ENCODE measurements at regions not wholly inside any gene's neighbourhood (a gene's known extent, or its start where the extent isn't known, plus 50 kb on each side); places are given as distances from the start of the nearest gene placed in this dataset.

GRCh38 chr10:107741971-107742370 lies 577.5 kb upstream of the SORCS1 start:
- POLR2A ChIA-PET: no interaction called here
- CTCF ChIA-PET: interaction anchor here (1.9 kb wide), 1 partner anchor 19 kb away, joined by 7 read pairs; no protein-coding TSS in a partner anchor

GRCh38 chr10:107740962-107741690 lies 576.6 kb upstream of the SORCS1 start:
- CTCF ChIA-PET: interaction anchor here (1.9 kb wide), 1 partner anchor 20 kb away, joined by 7 read pairs; no protein-coding TSS in a partner anchor
- POLR2A ChIA-PET: no interaction called here
- no peak for DNase-seq (ENCODE audit: extremely low spot score)
- no peak for TF ChIP-seq CTCF (IDR thresholded peaks at IDR 0.05; ENCODE audit: control extremely low read depth, extremely low read depth, low read depth, missing control alignments)

More at GRCh38 chr10:107741971-107742370, 577.5 kb upstream of the SORCS1 start:
- no peak for TF ChIP-seq CTCF (IDR thresholded peaks at IDR 0.05; ENCODE audit: control extremely low read depth, extremely low read depth, low read depth, missing control alignments)
- no peak for DNase-seq (ENCODE audit: extremely low spot score)

- DNase-seq (ENCODE audit: extremely low spot score): no peak
- POLR2A ChIA-PET: no interaction called here
- CTCF ChIA-PET: no interaction called here
- no peak for TF ChIP-seq CTCF (IDR thresholded peaks at IDR 0.05; ENCODE audit: control extremely low read depth, extremely low read depth, low read depth, missing control alignments)
Measured at GRCh38 chr10:107739951-107740350, 575.4 kb upstream of the SORCS1 start.

DNA sequence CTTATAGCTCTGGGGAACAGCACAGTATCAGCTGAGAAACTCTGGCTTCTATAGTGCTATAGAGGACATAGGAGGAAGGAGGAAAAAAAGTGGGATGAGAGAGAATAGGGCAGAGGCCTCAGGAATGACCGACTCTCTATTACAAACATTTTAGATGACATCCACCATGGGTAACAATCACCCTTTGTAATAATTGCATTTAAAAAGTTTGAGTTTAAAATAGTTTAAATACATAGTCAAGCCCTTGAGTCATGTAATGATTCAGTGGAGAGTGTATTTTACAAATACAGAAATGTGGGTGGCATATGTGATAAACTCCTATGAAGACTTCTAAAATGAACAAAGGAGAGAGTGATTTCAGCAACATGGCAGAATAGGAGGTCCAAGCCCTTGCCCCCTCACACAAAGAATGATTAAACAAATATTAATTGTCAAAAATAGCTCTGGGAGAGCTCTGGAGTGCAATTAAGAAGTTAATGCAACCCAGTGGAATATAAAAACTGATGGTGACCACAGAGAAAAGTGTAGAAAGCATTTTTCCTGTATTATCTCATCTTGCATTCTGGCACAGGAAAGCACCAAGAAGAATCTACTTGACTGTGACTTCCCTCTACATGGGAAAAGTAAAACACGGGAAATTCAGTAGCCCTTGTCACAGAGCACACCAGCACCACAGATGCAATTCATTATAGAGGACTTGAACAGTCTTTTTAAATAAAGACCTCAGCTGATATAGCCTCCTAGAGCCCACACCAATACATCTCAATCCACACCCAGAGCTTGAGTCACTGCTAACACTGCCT lies 569.0 kb upstream of the SORCS1 start:
- ChIA-PET POLR2A (no interaction called here), CTCF (interaction anchor here (0.8 kb wide), 1 partner anchor 324 kb away, joined by 3 read pairs; no protein-coding TSS in a partner anchor)
- TF ChIP-seq CTCF (IDR thresholded peaks at IDR 0.05; ENCODE audit: control extremely low read depth, extremely low read depth, low read depth, missing control alignments): no peak
- DNase-seq (ENCODE audit: extremely low spot score): no peak

DNA sequence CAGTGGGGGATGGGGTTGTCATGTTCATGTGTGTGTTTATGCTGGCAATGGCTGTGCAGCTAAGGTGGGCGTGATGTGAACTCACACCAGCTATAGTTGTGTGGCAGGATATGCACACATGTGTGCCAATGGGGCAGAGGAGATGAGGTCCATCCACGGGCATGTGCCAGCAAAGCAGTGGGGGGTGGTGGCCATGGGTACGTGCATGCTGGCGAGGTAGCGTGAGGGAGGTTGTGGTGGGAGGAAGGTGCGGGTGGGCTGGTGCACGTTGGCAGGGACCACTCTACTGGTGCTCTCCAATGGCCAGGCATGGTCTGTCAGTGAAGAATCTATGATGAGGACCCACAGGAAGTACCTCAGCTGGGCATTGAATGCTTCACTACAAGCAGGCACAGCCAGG lies 567.5 kb upstream of the SORCS1 start:
- POLR2A ChIA-PET: no interaction called here
- no peak for TF ChIP-seq CTCF (IDR thresholded peaks at IDR 0.05; ENCODE audit: control extremely low read depth, extremely low read depth, low read depth, missing control alignments)
- no peak for DNase-seq (ENCODE audit: extremely low spot score)
- CTCF ChIA-PET: no interaction called here

GRCh38 chr10:107728807-107729206 lies 564.3 kb upstream of the SORCS1 start:
- no peak for DNase-seq (ENCODE audit: extremely low spot score)
- POLR2A ChIA-PET: no interaction called here
- CTCF ChIA-PET: no interaction called here
- no peak for TF ChIP-seq CTCF (IDR thresholded peaks at IDR 0.05; ENCODE audit: control extremely low read depth, extremely low read depth, low read depth, missing control alignments)

Data from GM10248 (cell line).